HG03469 (cell line): ENCODE measurements at regions not wholly inside any gene's neighbourhood (a gene's known extent, or its start where the extent isn't known, plus 50 kb on each side); places are given as distances from the start of the nearest gene placed in this dataset.
A peak's percentile ranks its signal among the peaks of the same experiment; 100 is the strongest.

Experiments used
- ATAC-seq: cut with Tn5 transposase; IDR thresholded peaks from one replicate; pipeline ENCODE4 v1.9.1; 2021; ENCODE audit warnings: mild to moderate bottlenecking, moderate library complexity, moderate number of reproducible peaks; ENCODE audit not compliant: unreplicated experiment

DNA sequence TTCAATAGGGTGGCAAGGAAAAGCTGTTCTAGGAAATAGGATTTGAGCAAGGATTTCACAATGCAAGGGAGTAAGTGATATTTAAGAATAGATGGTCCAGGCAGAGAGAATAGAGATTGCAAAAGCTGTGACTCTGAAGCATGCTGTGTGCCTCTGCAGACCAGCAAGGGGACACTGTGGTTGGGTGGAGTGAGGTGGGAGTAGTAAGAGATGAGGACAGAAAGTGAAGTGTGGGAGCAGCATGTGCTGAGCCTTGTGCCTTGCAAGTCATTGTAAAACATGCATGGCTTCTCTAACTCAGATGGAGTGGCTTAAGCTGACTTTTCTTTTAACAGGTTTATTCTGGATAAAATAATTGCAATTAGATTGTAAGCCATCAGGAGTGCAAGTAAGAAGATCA is 442.4 kb downstream of the CCSER2 start:
- no peak for ATAC-seq

- ATAC-seq: peak; percentile 84
Observed at GRCh38 chr10:84783386-84783785, 455.0 kb downstream of the CCSER2 start.

DNA sequence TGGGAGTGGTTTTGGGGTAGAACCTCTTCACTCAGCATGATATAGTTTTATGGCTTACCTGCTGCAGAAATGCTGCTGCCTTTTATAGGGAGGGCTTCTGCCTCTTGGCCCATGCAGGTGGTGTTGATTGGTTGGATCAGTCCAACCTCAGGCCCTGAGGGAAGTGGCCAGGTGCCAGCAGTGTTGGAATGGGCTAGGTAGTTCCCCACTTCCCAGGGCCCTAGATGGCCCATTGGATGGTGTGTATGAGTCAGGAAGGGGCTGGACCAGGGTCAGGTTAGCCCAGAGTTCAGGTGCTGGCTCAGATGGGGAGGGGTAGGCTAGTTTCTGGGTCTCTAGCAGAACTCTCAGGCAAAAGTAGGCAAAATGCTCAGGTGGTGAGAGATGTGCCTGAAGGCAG is 455.5 kb downstream of the CCSER2 start:
- ATAC-seq: no peak

DNA sequence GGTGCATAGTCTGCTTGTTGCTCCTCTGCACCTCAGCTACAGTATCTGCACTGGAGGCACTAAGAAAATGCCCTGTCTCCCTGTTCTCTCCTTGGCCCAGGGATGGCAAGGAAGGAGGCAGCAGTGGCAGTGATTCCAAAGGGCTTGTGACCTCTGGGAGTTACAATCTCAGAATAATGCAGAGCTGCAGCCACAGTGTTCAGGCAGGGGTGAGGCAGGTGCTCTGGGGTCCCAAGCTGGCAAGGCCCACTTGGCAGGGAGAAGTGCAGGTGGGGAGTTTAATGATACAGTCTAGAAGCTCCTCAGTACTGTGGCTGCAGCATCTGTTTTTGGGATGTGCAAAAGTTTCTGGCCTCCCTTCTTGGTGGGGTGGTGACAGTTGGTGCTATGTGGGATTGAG is 456.4 kb downstream of the CCSER2 start:
- ATAC-seq: no peak

- no peak for ATAC-seq
Observed at GRCh38 chr10:84789026-84789425, 460.6 kb downstream of the CCSER2 start.

GRCh38 chr10:84798312-84798711 is 469.9 kb downstream of the CCSER2 start:
- ATAC-seq: no peak

- ATAC-seq: no peak
Observed at GRCh38 chr10:84801156-84801555, 472.8 kb downstream of the CCSER2 start.

DNA sequence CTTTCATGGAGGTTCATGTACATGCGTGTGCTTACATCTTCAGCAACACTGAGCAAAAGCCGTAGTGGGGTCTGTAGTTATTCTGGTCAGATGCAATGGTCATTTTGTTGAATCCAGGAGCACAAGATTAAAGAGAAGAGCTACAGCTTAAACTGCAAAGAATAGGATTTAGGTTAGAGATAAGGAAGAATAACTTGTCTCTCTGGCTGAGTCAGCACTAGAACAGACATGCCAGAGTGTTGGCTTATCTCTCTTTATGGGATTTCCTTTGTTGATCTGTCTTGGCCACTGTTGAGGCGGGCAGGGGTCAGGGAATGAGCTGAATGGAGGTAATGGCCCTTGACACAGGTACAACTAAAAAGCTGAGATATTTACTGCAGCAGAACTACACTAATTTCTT is 473.5 kb downstream of the CCSER2 start:
- no peak for ATAC-seq

DNA sequence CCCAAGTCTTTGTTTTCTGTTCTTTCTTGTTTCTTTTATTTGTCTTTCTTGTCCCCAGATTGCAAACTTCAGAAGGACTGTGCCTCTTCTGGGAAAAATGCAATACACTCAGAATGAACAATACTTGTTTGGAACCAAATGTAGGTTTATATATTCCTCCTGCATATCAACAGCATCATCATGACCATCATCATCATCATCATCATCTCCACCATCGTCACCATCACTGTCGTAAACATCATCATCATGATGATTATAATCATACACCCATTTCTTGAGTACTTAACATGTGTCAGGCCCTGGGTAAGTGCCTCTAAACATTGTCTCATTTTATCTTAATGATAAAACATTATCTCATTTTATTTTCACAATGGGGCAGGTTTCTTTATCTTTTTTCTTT is 476.8 kb downstream of the CCSER2 start:
- no peak for ATAC-seq

DNA sequence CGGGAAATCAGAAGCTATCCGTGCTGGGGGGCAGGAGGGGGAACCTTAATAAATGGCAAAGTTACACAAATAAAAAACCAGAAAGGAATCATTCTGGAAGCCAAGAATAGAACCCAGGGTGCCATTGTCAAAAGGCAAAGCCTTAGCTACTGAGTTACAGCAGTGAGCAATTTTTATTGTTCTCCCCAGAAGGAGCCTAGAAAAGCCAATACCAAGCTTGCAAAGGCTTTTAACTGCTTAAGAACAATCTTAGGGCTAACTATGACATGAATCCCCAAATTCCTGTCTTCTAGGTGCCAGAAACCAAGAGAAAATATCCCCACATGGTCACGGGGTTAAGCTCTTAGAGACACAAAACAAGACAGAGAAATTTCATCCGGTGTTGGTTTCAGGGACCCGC is 482.7 kb downstream of the CCSER2 start:
- ATAC-seq: no peak

GRCh38 chr10:84818961-84819360 is 490.6 kb downstream of the CCSER2 start:
- ATAC-seq: no peak

DNA sequence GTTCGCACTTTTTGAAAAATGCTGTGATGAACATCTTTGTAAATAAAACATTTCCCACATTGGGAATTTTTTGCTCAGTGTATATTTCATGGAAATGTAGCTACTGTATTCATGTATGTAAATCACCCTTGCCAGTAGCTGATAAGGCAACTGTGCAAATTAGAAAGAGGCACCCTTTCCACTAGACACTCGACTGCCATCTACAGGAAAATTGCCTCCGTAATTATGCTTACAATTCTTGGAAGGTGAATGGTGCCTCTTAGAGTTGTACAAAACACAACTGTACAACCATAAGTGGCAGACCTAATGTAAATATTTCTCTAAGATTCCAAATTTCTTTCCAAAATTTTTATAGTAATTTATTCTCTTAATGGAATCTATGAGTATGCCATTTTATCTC is 491.7 kb downstream of the CCSER2 start:
- no peak for ATAC-seq

- no peak for ATAC-seq
Observed at GRCh38 chr10:84820596-84820995, 492.2 kb downstream of the CCSER2 start.

DNA sequence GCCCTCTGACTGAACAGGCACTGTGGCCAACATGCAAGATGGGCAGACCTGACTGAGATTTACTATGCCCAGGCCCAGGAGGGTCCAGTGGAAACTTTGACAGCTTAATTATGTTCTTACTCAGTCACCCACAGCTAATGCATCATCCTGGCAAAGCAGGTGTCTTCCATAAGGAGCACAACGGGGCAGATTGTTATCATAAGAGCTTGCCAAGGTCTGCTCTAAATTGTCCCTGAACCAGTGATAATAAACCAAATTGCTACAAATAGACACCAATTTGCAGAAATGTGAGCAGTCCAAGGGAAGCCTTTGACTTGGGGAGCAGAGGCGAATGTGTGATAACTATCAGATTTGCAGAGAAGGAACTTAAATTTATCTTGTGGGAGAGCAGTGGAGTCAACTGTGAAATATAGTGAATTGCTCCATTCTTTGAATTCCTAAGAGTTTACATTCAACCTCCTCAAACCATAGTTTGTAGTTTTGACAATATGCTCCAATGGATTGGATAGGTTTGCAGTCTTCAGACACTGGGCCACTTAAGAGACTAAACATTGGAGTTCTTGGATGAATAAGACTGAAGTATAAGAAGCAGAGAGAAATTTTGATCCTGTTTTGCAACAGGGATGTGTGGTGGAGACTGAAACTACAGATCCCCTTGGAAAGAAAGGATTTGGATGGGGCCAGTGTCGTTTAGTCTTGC is 494.7 kb downstream of the CCSER2 start:
- ATAC-seq: no peak

GRCh38 chr10:84824525-84824924 is 496.1 kb downstream of the CCSER2 start:
- ATAC-seq: no peak

GRCh38 chr10:84825330-84825729 is 496.9 kb downstream of the CCSER2 start:
- ATAC-seq: no peak

GRCh38 chr10:84826704-84827103 is 498.3 kb downstream of the CCSER2 start:
- no peak for ATAC-seq

- no peak for ATAC-seq
Observed at GRCh38 chr10:84829131-84829530, 500.7 kb downstream of the CCSER2 start.

DNA sequence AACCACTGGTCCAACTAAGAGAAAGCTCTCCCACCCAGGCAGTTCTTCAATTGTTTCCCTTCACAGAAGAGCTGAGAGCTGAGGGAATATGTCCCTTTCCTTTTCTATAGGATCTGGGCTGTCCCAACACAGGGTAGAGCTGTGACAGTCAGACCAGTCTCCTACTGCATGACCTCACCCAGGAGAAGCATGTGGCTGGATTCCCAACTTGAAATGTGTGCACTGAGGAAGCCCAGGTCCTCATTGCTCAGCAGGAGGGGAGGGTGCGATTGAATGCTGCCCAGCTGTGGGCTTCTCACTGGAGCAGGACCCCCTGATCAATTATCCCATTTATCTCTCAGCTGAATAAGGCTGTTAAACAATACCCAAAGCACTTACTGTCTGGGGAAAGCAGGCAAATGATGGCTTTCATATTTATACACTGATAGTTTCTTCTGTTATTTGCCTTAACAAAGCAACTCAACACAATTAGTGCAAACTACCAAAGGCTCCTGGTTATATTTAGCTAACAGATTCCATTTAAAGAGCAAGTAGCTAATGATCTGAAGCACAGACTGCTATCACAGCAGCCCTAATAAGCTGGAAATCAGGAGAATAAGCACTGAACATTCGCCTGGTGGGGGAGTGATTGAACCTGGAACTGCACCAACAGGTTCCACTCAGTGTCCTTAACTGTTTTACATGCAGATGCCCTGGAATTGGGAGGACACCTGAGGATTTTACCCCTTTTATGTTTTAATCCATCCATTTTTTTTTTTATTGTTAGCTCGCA is 508.8 kb downstream of the CCSER2 start:
- no peak for ATAC-seq

DNA sequence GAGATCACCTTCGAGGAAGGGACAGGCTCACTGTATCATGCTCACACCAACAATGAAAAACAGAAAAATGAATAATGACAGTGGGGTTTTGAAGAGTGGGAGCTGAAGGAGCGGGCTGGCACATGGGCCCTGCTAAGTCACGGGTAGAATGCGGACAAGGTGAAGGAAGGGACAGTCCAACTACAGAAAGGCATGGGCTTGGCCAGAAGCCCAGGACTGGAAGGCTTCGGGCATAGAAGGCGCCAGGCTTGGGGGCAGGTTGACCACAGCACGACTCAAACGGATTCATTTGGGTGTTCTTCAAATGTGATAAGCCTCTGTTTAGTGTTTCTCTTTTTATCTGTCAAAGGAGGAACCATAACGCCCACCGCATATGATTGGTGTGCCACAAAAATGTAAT is 509.5 kb downstream of the CCSER2 start:
- ATAC-seq: no peak

GRCh38 chr10:84838851-84839250 is 510.5 kb downstream of the CCSER2 start:
- ATAC-seq: no peak

DNA sequence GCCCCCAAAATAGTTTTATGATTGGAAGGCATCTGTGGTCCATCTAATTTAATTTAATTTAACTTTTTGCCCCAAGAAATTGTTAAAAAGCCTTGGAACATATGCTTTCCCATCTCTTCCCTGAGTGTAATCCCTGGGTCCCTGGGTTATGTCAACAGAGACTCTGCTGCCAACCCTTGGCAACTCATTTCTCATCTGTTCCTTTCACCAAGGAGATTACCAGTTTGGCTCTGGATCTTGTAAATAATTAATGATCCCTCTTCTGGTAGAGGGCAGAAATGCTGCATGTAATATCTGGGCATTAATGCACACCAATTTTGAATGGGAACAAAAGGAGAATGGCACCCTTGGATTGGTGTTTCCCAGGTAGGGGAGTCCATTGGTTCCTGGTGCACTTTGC is 514.2 kb downstream of the CCSER2 start:
- ATAC-seq: no peak

DNA sequence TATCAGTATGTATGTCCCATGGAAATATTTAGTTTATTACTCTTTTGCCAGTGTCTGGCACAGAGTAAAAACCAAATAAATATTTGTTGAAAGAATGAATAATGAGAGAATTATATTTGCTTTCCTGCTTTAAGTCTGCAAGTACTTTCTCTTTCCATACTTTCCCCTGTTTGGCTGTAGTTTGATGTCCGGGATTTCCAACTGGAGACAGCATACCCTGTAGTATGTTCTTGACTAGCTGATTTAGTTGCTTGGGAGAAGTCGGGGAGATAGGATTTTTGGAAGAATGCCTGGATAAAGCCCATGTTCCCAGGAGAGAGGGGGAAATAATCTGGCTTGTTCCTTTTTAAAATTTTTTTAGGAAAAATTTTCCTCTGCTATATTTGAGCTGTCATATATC is 516.1 kb downstream of the CCSER2 start:
- no peak for ATAC-seq
